HCT116 (cell line): ENCODE measurements at regions not wholly inside any gene's neighbourhood (a gene's known extent, or its start where the extent isn't known, plus 50 kb on each side); places are given as distances from the start of the nearest gene placed in this dataset.

ENCODE experiments used
- ATAC-seq: fragments of 200-7000 bp; cut with Tn5 transposase; 2 replicates; pipeline ENCODE4 v1.9.1; 2020; ENCODE audit warnings: mild to moderate bottlenecking, moderate library complexity
- BruUV-seq: library from RNA; stranded (reverse); fragments of 400-500 nt; replicated peaks from 2 replicates; lab custom pipeline; 2021; lab: Mats Ljungman, UMichigan
- CTCF ChIA-PET: fragments of 300-600 bp; sonication (Branson Sonifier 250); formaldehyde crosslinking; loops from one replicate; lab custom pipeline; 2021; ENCODE audit warnings: antibody characterized with exemption; lab: Charles Lee
- POLR2A ChIA-PET: fragments of 300-600, 350-600 bp; sonication (Branson Sonifier 250); formaldehyde crosslinking; loops from one replicate; lab custom pipeline; 2021; ENCODE audit warnings: antibody characterized with exemption; lab: Charles Lee
- RAD21 ChIA-PET, 2 experiments: fragments of 300-600 bp; sonication (Branson Sonifier 250); formaldehyde crosslinking; loops; one replicate each; lab custom pipeline; 2023; ENCODE audit warnings: low total read pairs in 2 of 2; ENCODE audit not compliant: uncharacterized antibody in 2 of 2, unreplicated experiment in 2 of 2, low non-redundant PET in 1 of 2; lab: Charles Lee
- DNase-seq: peaks from one replicate; pipeline ENCODE4 v3.0.0-alpha.2; 2010; ENCODE audit warnings: low read depth, low spot score
- H2AFZ ChIP-seq: fragments of 200-600 bp; shearing (Covaris generic), sonication (generic); 2 replicates; pipeline ENCODE4 v1.6.1; 2017; ENCODE audit warnings: low read depth, mixed run types, mixed read lengths, antibody characterized with exemption, low read length; ENCODE audit not compliant: poor library complexity, severe bottlenecking
- H3K27ac ChIP-seq: 2 replicates; pipeline ENCODE4 v1.5.1; 2012; ENCODE audit warnings: low read depth, low read length
- H3K27me3 ChIP-seq: fragments of 200-600 bp; sonication (generic); 2 replicates; pipeline ENCODE4 v1.6.1; 2016; ENCODE audit warnings: mixed run types, low read length, mixed read lengths; ENCODE audit not compliant: insufficient read depth
- H3K36me3 ChIP-seq, 2 experiments: fragments of 200-500 bp in 1 of 2; fragments of 200-600 bp in 1 of 2; sonication (Bioruptor generic) in 1 of 2; sonication (generic) in 1 of 2; 2 replicates each; pipeline versions ENCODE4 v1.5.1 to v1.6.1; 2014 to 2016; ENCODE audit warnings: low read length in 2 of 2, inconsistent platforms in 1 of 2, mixed read lengths in 1 of 2, mixed run types in 1 of 2; ENCODE audit not compliant: insufficient read depth in 2 of 2, control insufficient read depth in 1 of 2
- H3K4me1 ChIP-seq, 2 experiments: fragments of 200-600 bp in 1 of 2; sonication (generic) in 1 of 2; 2 replicates each; pipeline versions ENCODE4 v1.5.1 to v1.6.1; 2012 to 2017; ENCODE audit warnings: low read length in 2 of 2, inconsistent platforms in 1 of 2, mild to moderate bottlenecking in 1 of 2, mixed read lengths in 1 of 2, mixed run types in 1 of 2, moderate library complexity in 1 of 2; ENCODE audit not compliant: insufficient read depth in 2 of 2, control insufficient read depth in 1 of 2
- H3K4me2 ChIP-seq: fragments of 200-600 bp; sonication (generic); 2 replicates; pipeline ENCODE4 v1.6.1; 2017; ENCODE audit warnings: mixed run types, low read length, mixed read lengths
- H3K4me3 ChIP-seq, 2 experiments: fragments of 200-600 bp in 1 of 2; sonication (generic) in 1 of 2; replicated peaks in 1 of 2; 2 replicates each; pipeline ENCODE4 v1.5.1; 2011 to 2016; ENCODE audit warnings: low read length in 2 of 2, control low read depth in 1 of 2, low read depth in 1 of 2, mild to moderate bottlenecking in 1 of 2, mixed read lengths in 1 of 2, mixed run types in 1 of 2
- H3K79me2 ChIP-seq: fragments of 200-600 bp; sonication (generic); 2 replicates; pipeline ENCODE4 v1.6.1; 2017; ENCODE audit warnings: mild to moderate bottlenecking, mixed run types, low read length, moderate library complexity, mixed read lengths; ENCODE audit not compliant: insufficient read depth
- H3K9ac ChIP-seq: fragments of 200-600 bp; sonication (generic); 2 replicates; pipeline ENCODE4 v1.6.1; 2016; ENCODE audit warnings: low read length, mixed read lengths
- H3K9me2 ChIP-seq: fragments of 200-600 bp; sonication (generic), shearing (Covaris generic); 2 replicates; pipeline ENCODE4 v1.6.1; 2017; ENCODE audit warnings: mixed run types, mild to moderate bottlenecking, moderate library complexity; ENCODE audit not compliant: insufficient read depth
- H3K9me3 ChIP-seq, 2 experiments: fragments of 200-500 bp in 1 of 2; fragments of 200-600 bp in 1 of 2; sonication (Bioruptor generic) in 1 of 2; sonication (generic) in 1 of 2; 2 replicates each; pipeline ENCODE4 v1.6.1; 2014 to 2017; ENCODE audit warnings: low read length in 2 of 2, mixed read lengths in 2 of 2, inconsistent platforms in 1 of 2, low read depth in 1 of 2, mild to moderate bottlenecking in 1 of 2, mixed run types in 1 of 2, moderate library complexity in 1 of 2; ENCODE audit not compliant: control insufficient read depth in 1 of 2, insufficient read depth in 1 of 2
- H4K20me1 ChIP-seq: fragments of 200-600 bp; sonication (generic), shearing (Covaris generic); 2 replicates; pipeline ENCODE4 v1.6.1; 2017; ENCODE audit warnings: mixed run types, mild to moderate bottlenecking, moderate library complexity; ENCODE audit not compliant: insufficient read depth
- ELF1 ChIP-seq: IDR thresholded peaks from 2 replicates; pipeline ENCODE4 v1.6.1; 2012; ENCODE audit warnings: low read depth, borderline replicate concordance
- EZH2 ChIP-seq: fragments of 200-600 bp; sonication (generic); IDR thresholded peaks from 2 replicates; pipeline ENCODE4 v1.6.1; 2017; ENCODE audit warnings: antibody characterized with exemption, mixed run types
- FOSL1 ChIP-seq: IDR thresholded peaks from 2 replicates; pipeline ENCODE4 v1.6.1; 2012; ENCODE audit warnings: low read depth
- JUND ChIP-seq: IDR thresholded peaks from 2 replicates; pipeline ENCODE4 v1.6.1; 2012
- RAD21 ChIP-seq: IDR thresholded peaks from 2 replicates; pipeline ENCODE4 v1.6.1; 2012; ENCODE audit warnings: low read depth, mild to moderate bottlenecking
- SIN3A ChIP-seq: IDR thresholded peaks from 2 replicates; pipeline ENCODE4 v1.6.1; 2012; ENCODE audit warnings: low read depth
- SRF ChIP-seq: IDR thresholded peaks from 2 replicates; pipeline ENCODE4 v1.6.1; 2012; ENCODE audit warnings: low read depth
- intact Hi-C: fragments of 100-400 bp; cut with micrococcal nuclease; formaldehyde crosslinking; loops from 2 replicates; pipeline ENCODE4 v1.10.0; 2022
- TF ChIP-seq, protein P1 (sequence below): IDR thresholded peaks from 2 replicates; pipeline ENCODE4 v1.6.1; 2012

GRCh38 chr5:171700318-171700912 lies 85.2 kb upstream of the SMIM23 start:
- BruUV-seq, result no TSS peak
- ChIA-PET POLR2A (no interaction called here), CTCF (no interaction called here), RAD21 (no interaction called here)
- no peaks in the 10 kb centered on the region; the same call in 1 of the 2 replicates for H3K27me3 ChIP-seq
- ATAC-seq (no peak), DNase-seq (no peak)
- no peak overlapping the region for H3K4me3 ChIP-seq
- no peaks in the 10 kb centered on the region for H3K9me3 ChIP-seq
- no peak overlapping the region for H3K27ac ChIP-seq
- H2AFZ ChIP-seq, result no peak overlapping the region
- H3K36me3 ChIP-seq, result no peaks in the 10 kb centered on the region
- no peak overlapping the region for H3K4me2 ChIP-seq
- H3K79me2 ChIP-seq, result no peaks in the 10 kb centered on the region
- no peak overlapping the region for H3K9ac ChIP-seq
- no peaks in the 10 kb centered on the region for H4K20me1 ChIP-seq
- intact Hi-C loops, result no loop called here
- TF ChIP-seq SRF (no peak), EZH2 (no peak), ELF1 (no peak), RAD21 (no peak)
- H3K9me2 ChIP-seq, result no peaks in the 10 kb centered on the region
- no peaks in the 10 kb centered on the region for H3K4me1 ChIP-seq

DNA sequence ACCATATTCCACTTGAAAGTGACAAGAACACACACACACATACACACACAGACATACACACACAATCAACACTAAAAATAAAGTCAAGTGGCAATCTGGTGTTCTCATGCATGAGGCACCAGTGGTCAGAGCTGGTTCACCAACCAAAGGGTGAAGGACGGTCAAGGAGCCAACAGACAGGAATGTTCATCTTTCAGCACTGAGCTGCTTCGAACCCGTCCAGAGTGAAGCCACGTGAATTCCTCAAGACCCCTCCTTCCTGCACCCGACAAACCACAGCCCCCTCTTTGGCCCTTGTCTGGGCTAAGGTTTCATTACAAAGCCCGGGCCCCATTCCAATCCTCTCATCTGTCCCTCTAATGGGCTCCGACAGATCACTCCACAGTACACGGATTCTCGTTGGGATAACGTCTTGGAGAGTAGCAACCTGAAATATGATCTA lies 84.5 kb upstream of the SMIM23 start:
- ChIA-PET CTCF (no interaction called here), POLR2A (no interaction called here), RAD21 (no interaction called here)
- no TSS peak for BruUV-seq
- no peak for ATAC-seq
- Histone ChIP-seq H3K4me3 (no peak overlapping the region), H3K36me3 (no peaks in the 10 kb centered on the region), H3K27ac (no peak overlapping the region), H3K4me1 (no peaks in the 10 kb centered on the region), H2AFZ (no peak overlapping the region), H3K79me2 (no peaks in the 10 kb centered on the region), H3K4me2 (no peak overlapping the region), H4K20me1 (no peaks in the 10 kb centered on the region), H3K9me3 (no peaks in the 10 kb centered on the region), H3K9ac (no peak overlapping the region), H3K9me2 (no peaks in the 10 kb centered on the region), H3K27me3 (no peaks in the 10 kb centered on the region; the same call in 1 of the 2 replicates)
- intact Hi-C loops, result no loop called here
- TF ChIP-seq JUND, result no peak
- TF ChIP-seq SRF, result no peak
- no peak for TF ChIP-seq FOSL1
- TF ChIP-seq, protein P1, sequence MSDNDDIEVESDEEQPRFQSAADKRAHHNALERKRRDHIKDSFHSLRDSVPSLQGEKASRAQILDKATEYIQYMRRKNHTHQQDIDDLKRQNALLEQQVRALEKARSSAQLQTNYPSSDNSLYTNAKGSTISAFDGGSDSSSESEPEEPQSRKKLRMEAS, result no peak
- no peak for TF ChIP-seq SIN3A
- no peak for DNase-seq
